Natural killer cell (primary cell): ENCODE measurements at regions not wholly inside any gene's neighbourhood (a gene's known extent, or its start where the extent isn't known, plus 50 kb on each side); places are given as distances from the start of the nearest gene placed in this dataset.

Experiments used
- ATAC-seq, 3 donors: fragments of 150-1000 bp in 2 of 3; fragments of 200-7000 bp in 1 of 3; cut with Tn5 transposase; 1 replicate in 1 of 3; 2 replicates in 2 of 3; pipeline ENCODE4 v1.10.0; 2021; ENCODE audit warnings: mild to moderate bottlenecking in 2 of 3, moderate library complexity in 2 of 3
- DNase-seq, 2 donors: peaks; one replicate each; pipeline versions ENCODE4 v3.0.0 to v3.0.0-alpha.2; 2013 to 2021; ENCODE audit warnings: mixed read lengths in 1 of 2
- H3K27ac ChIP-seq: one replicate; pipeline ENCODE4 v1.5.1; 2013; ENCODE audit warnings: mild to moderate bottlenecking, low read length
- H3K27me3 ChIP-seq: one replicate; pipeline ENCODE4 v1.6.1; 2013; ENCODE audit warnings: low read length; ENCODE audit not compliant: control insufficient read depth, insufficient read depth
- H3K36me3 ChIP-seq: one replicate; pipeline ENCODE4 v1.6.1; 2013; ENCODE audit warnings: low read length; ENCODE audit not compliant: control insufficient read depth, insufficient read depth
- H3K4me1 ChIP-seq: one replicate; pipeline ENCODE4 v1.6.1; 2013; ENCODE audit warnings: low read length; ENCODE audit not compliant: control insufficient read depth, insufficient read depth
- H3K4me3 ChIP-seq: one replicate; pipeline ENCODE4 v1.5.1; 2013; ENCODE audit warnings: low read length
- H3K9me3 ChIP-seq: one replicate; pipeline ENCODE4 v1.6.1; 2013; ENCODE audit warnings: low read length; ENCODE audit not compliant: control insufficient read depth, insufficient read depth
- H3K27ac Mint-ChIP-seq, 2 donors: one replicate each; pipeline ENCODE4 v1.8.0; 2022; ENCODE audit warnings: mild to moderate bottlenecking in 2 of 2, mixed read lengths in 2 of 2, moderate library complexity in 1 of 2
- H3K27me3 Mint-ChIP-seq, 2 donors: one replicate each; pipeline ENCODE4 v1.8.0; 2022; ENCODE audit warnings: low read depth in 2 of 2, mixed read lengths in 2 of 2
- H3K36me3 Mint-ChIP-seq: one replicate; pipeline ENCODE4 v1.8.0; 2022; ENCODE audit warnings: mixed read lengths
- H3K4me1 Mint-ChIP-seq, 2 donors: one replicate each; pipeline ENCODE4 v1.8.0; 2022; ENCODE audit warnings: mixed read lengths in 2 of 2
- H3K4me3 Mint-ChIP-seq: one replicate; pipeline ENCODE4 v1.8.0; 2022; ENCODE audit warnings: mild to moderate bottlenecking, moderate library complexity, mixed read lengths
- H3K9me3 Mint-ChIP-seq, 2 donors: one replicate each; pipeline ENCODE4 v1.8.0; 2022; ENCODE audit warnings: mixed read lengths in 2 of 2
- WGBS: methylation state at CpG from one replicate; pipeline ENCODE4 v1.1.7; 2013; ENCODE audit warnings: missing lambda C conversion rate; ENCODE audit not compliant: insufficient coverage; 5-methylcytosine and 5-hydroxymethylcytosine counted together
- intact Hi-C: fragments of 100-400 bp; cut with micrococcal nuclease; formaldehyde crosslinking; loops from one replicate; pipeline ENCODE4 v1.14.2; 2022
- TF ChIP-seq, protein P1 (sequence below): fragments of 200-600 bp; IDR thresholded peaks from one replicate; pipeline ENCODE4 v1.8.0; 2022; ENCODE audit warnings: antibody characterized with exemption

- peaks cover 8% of the 10 kb centered on the region in 2 donors for H3K27me3 Mint-ChIP-seq
- H3K9me3 Mint-ChIP-seq = no peaks in the 10 kb centered on the region
- TF ChIP-seq, protein P1, sequence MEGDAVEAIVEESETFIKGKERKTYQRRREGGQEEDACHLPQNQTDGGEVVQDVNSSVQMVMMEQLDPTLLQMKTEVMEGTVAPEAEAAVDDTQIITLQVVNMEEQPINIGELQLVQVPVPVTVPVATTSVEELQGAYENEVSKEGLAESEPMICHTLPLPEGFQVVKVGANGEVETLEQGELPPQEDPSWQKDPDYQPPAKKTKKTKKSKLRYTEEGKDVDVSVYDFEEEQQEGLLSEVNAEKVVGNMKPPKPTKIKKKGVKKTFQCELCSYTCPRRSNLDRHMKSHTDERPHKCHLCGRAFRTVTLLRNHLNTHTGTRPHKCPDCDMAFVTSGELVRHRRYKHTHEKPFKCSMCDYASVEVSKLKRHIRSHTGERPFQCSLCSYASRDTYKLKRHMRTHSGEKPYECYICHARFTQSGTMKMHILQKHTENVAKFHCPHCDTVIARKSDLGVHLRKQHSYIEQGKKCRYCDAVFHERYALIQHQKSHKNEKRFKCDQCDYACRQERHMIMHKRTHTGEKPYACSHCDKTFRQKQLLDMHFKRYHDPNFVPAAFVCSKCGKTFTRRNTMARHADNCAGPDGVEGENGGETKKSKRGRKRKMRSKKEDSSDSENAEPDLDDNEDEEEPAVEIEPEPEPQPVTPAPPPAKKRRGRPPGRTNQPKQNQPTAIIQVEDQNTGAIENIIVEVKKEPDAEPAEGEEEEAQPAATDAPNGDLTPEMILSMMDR = no peak
- no peak for ATAC-seq
- H3K27ac Mint-ChIP-seq = no peak overlapping the region
- H3K36me3 Mint-ChIP-seq = no peaks in the 10 kb centered on the region
- no peak overlapping the region for H3K4me3 Mint-ChIP-seq
- no peaks in the 10 kb centered on the region for H3K36me3 ChIP-seq
- no peaks in the 10 kb centered on the region for H3K4me1 Mint-ChIP-seq
- intact Hi-C loops = no loop called here
- no peak for DNase-seq
- WGBS = 83% methylated on average over 1 of the region's 2 CpGs
- H3K27ac ChIP-seq = no peak overlapping the region
- no peaks in the 10 kb centered on the region for H3K9me3 ChIP-seq
- no peaks in the 10 kb centered on the region for H3K4me1 ChIP-seq
- no peaks in the 10 kb centered on the region for H3K27me3 ChIP-seq
- H3K4me3 ChIP-seq = no peak overlapping the region
Measured at GRCh38 chr7:36047091-36047658, 105.9 kb upstream of the EEPD1 start.

DNA sequence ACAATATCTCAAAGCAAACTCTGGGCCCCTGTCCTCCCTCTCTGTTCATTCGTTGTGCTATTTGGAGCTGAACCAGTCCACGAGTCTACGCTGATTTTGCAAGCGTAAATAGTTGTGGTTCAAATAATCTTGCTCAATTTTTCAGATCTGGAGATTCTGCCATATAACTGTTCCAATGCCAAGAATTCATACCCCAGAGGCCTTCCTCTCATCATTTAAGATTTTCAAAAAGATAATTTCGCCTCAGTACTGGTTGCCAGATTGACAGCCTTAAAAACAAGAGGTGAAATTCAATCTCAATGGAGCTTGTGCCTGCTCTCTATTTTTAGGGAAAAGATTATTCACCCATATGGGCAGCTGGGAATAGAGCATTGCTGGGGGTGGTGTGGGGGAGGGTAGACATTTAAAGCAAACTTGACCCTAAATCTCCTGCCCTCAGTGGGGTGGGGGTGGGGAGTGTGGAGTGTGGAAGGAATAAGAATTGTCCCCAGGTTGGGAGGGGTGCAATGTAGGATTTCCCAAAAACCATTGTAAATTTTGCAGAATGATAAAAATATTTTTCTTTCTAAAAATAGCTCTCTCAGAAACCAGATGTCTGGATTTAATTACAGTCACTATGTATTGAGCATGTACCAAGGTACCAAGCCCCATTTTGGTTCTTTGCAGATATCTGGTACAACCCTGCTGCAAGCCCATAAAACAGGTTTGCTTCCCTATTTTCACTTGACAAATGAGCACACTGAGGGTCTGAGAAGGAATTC is 104.7 kb upstream of the EEPD1 start:
- no peaks in the 10 kb centered on the region for H3K36me3 ChIP-seq
- TF ChIP-seq, protein P1 = no peak
- H3K4me1 Mint-ChIP-seq = no peaks in the 10 kb centered on the region
- no peaks in the 10 kb centered on the region for H3K27me3 ChIP-seq
- H3K36me3 Mint-ChIP-seq = no peaks in the 10 kb centered on the region
- intact Hi-C loops = no loop called here
- ATAC-seq (no peak), DNase-seq (no peak)
- peaks cover 8% of the 10 kb centered on the region in 2 donors for H3K27me3 Mint-ChIP-seq
- no peak overlapping the region for H3K4me3 Mint-ChIP-seq
- no peaks in the 10 kb centered on the region for H3K4me1 ChIP-seq
- H3K9me3 Mint-ChIP-seq = no peaks in the 10 kb centered on the region
- H3K4me3 ChIP-seq = no peak overlapping the region
- H3K9me3 ChIP-seq = no peaks in the 10 kb centered on the region
- H3K27ac ChIP-seq = no peak overlapping the region
- H3K27ac Mint-ChIP-seq = no peak overlapping the region
- WGBS = 85% methylated on average over 5 of the region's 5 CpGs

DNA sequence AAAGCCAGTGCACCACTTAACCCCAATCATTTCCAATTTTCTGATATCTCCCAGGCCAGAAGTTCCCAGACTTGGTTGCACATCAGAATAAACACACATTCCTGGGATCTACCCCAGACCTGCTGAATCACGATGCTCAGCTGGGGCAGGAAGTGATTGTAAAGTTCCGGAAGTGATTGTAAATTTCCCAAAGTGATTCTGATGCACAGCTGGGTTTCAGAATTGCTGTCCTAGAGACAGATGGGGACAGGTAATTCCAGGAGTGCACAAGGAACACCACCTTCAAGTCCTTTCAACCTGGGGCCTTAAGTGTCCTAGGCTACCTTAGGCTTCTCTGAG is 104.2 kb upstream of the EEPD1 start:
- DNase-seq (no peak), ATAC-seq (no peak)
- H3K4me3 Mint-ChIP-seq = no peak overlapping the region
- H3K36me3 Mint-ChIP-seq = no peaks in the 10 kb centered on the region
- H3K4me3 ChIP-seq = no peak overlapping the region
- H3K27ac ChIP-seq = no peak overlapping the region
- H3K9me3 ChIP-seq = no peaks in the 10 kb centered on the region
- intact Hi-C loops = no loop called here
- no peaks in the 10 kb centered on the region for H3K4me1 Mint-ChIP-seq
- TF ChIP-seq, protein P1 = no peak
- H3K27ac Mint-ChIP-seq = no peak overlapping the region
- no peaks in the 10 kb centered on the region for H3K36me3 ChIP-seq
- no peaks in the 10 kb centered on the region for H3K9me3 Mint-ChIP-seq
- WGBS = 22% methylated on average over 2 of the region's 2 CpGs
- H3K27me3 ChIP-seq = no peaks in the 10 kb centered on the region
- H3K27me3 Mint-ChIP-seq = peaks cover 8% of the 10 kb centered on the region in 2 donors
- no peaks in the 10 kb centered on the region for H3K4me1 ChIP-seq

- Mint-ChIP-seq H3K27ac (no peak overlapping the region), H3K4me1 (no peaks in the 10 kb centered on the region), H3K9me3 (no peaks in the 10 kb centered on the region), H3K27me3 (peaks cover 8 to 16% of the 10 kb centered on the region in 2 donors), H3K36me3 (no peaks in the 10 kb centered on the region), H3K4me3 (no peak overlapping the region)
- H3K4me1 ChIP-seq = no peaks in the 10 kb centered on the region
- no peaks in the 10 kb centered on the region for H3K27me3 ChIP-seq
- H3K4me3 ChIP-seq = no peak overlapping the region
- H3K27ac ChIP-seq = no peak overlapping the region
- no peak for DNase-seq
- ATAC-seq = no peak
- TF ChIP-seq, protein P1 = no peak
- intact Hi-C loops = no loop called here
- H3K9me3 ChIP-seq = no peaks in the 10 kb centered on the region
- 81% methylated on average over 4 of the region's 4 CpGs for WGBS
- H3K36me3 ChIP-seq = no peaks in the 10 kb centered on the region
Measured at GRCh38 chr7:36051501-36051900, 101.6 kb upstream of the EEPD1 start.
